GM12878 (cell line): ENCODE measurements at regions not wholly inside any gene's neighbourhood (a gene's known extent, or its start where the extent isn't known, plus 50 kb on each side); places are given as distances from the start of the nearest gene placed in this dataset.

Experiments
- ATAC-seq: fragments of 200-7000 bp; cut with Tn5 transposase; 3 replicates; pipeline ENCODE4 v1.9.1; 2020; ENCODE audit warnings: mild to moderate bottlenecking, moderate library complexity
- BruUV-seq: library from RNA; stranded (reverse); fragments of 400-500 nt; replicated peaks from 2 replicates; lab custom pipeline; 2021; lab: Mats Ljungman, UMichigan
- CTCF ChIA-PET: fragments of 300-600 bp; sonication (Branson Sonifier 250); formaldehyde crosslinking; extraction: SDS; loops from one replicate; lab custom pipeline; 2021; ENCODE audit warnings: inconsistent platforms; lab: Yijun Ruan, JAX
- POLR2A ChIA-PET: fragments of 350-600 bp; formaldehyde crosslinking; extraction: SDS; loops from one replicate; lab custom pipeline; 2021; ENCODE audit warnings: inconsistent platforms; lab: Charles Lee
- RAD21 ChIA-PET: fragments of 300-600 bp; sonication (Branson Sonifier 250); formaldehyde crosslinking; loops from one replicate; lab custom pipeline; 2023; ENCODE audit warnings: antibody characterized with exemption; ENCODE audit not compliant: unreplicated experiment; lab: Charles Lee
- SMC1A ChIA-PET: fragments of 300-600 bp; sonication (Branson Sonifier 250); formaldehyde crosslinking; loops from one replicate; lab custom pipeline; 2023; ENCODE audit not compliant: unreplicated experiment, uncharacterized antibody; lab: Charles Lee
- DNase-seq: peaks from one replicate; pipeline ENCODE4 v3.0.0-alpha.2; 2011; ENCODE audit warnings: low read depth, low spot score
- FAIRE-seq: peaks from 3 replicates; lab custom pipeline; 2011; peaks lifted over from hg19 to GRCh38; lab: Jason Lieb, UNC
- H2AFZ ChIP-seq: 2 replicates; pipeline ENCODE4 v1.6.0; 2011; ENCODE audit warnings: low read depth, low read length, control low read depth; ENCODE audit not compliant: control insufficient read depth
- H3K27ac ChIP-seq: 2 replicates; pipeline ENCODE4 v1.5.1; 2011; ENCODE audit warnings: control low read depth; ENCODE audit not compliant: control insufficient read depth, insufficient read depth
- H3K27me3 ChIP-seq, 2 experiments: replicated peaks in 1 of 2; 2 replicates each; pipeline versions ENCODE4 v1.6.0 to v1.6.1; 2011; ENCODE audit warnings: low read length in 1 of 2; ENCODE audit not compliant: control insufficient read depth in 2 of 2, insufficient read depth in 2 of 2
- H3K36me3 ChIP-seq, 2 experiments: 2 replicates each; pipeline ENCODE4 v1.5.1; 2011; ENCODE audit warnings: low read length in 1 of 2; ENCODE audit not compliant: control insufficient read depth in 2 of 2, insufficient read depth in 2 of 2
- H3K4me1 ChIP-seq: 2 replicates; pipeline ENCODE4 v1.6.1; 2011; ENCODE audit warnings: mild to moderate bottlenecking, low read length, moderate library complexity, mixed read lengths; ENCODE audit not compliant: control insufficient read depth, insufficient read depth
- H3K4me2 ChIP-seq: 2 replicates; pipeline ENCODE4 v1.6.0; 2011; ENCODE audit warnings: control low read depth; ENCODE audit not compliant: control insufficient read depth, insufficient read depth
- H3K4me3 ChIP-seq: fragments of 200-600 bp; sonication (generic); 2 replicates; pipeline ENCODE4 v1.5.1; 2016
- H3K79me2 ChIP-seq: 2 replicates; pipeline ENCODE4 v1.6.0; 2011; ENCODE audit warnings: low read length; ENCODE audit not compliant: control insufficient read depth, insufficient read depth
- H3K9ac ChIP-seq: 2 replicates; pipeline ENCODE4 v1.8.0; 2011; ENCODE audit warnings: low read length, control low read depth, mixed read lengths; ENCODE audit not compliant: control insufficient read depth, insufficient read depth
- H3K9me3 ChIP-seq: replicated peaks from 3 replicates; pipeline ENCODE4 v1.5.1; 2011; ENCODE audit warnings: mild to moderate bottlenecking, low read length; ENCODE audit not compliant: control insufficient read depth, insufficient read depth
- H4K20me1 ChIP-seq: 2 replicates; pipeline ENCODE4 v1.6.0; 2011; ENCODE audit not compliant: control insufficient read depth, insufficient read depth
- NR2C2 ChIP-seq: IDR thresholded peaks from 2 replicates; pipeline ENCODE4 v1.6.1; 2011; ENCODE audit warnings: borderline replicate concordance, low read depth; ENCODE audit not compliant: control insufficient read depth, insufficient read length
- POLR2A ChIP-seq: IDR thresholded peaks from 2 replicates; pipeline ENCODE4 v1.6.1; 2011; ENCODE audit warnings: low read depth, mild to moderate bottlenecking, low read length
- SMC3 ChIP-seq: IDR thresholded peaks from 2 replicates; pipeline ENCODE4 v1.6.1; 2011; ENCODE audit warnings: low read length, improper control_type of control experiment, borderline replicate concordance
- SREBF2 ChIP-seq: IDR thresholded peaks from 2 replicates; pipeline ENCODE4 v1.6.1; 2012; ENCODE audit warnings: mild to moderate bottlenecking, low read length
- TAF1 ChIP-seq: IDR thresholded peaks from 2 replicates; pipeline ENCODE4 v1.6.1; 2011; ENCODE audit warnings: mild to moderate bottlenecking, low read depth, low read length, borderline replicate concordance
- ZBTB11 ChIP-seq: fragments of 450-650 bp; formaldehyde crosslinking; IDR thresholded peaks from 2 replicates; pipeline ENCODE4 v1.5.0; 2022; ENCODE audit warnings: mild to moderate bottlenecking, missing genetic modification characterization
- ZSCAN29 ChIP-seq: fragments of 450-650 bp; IDR thresholded peaks from 2 replicates; pipeline ENCODE4 v1.6.1; 2017; ENCODE audit warnings: mild to moderate bottlenecking, moderate library complexity
- WGBS: methylation state at CpG from one replicate; pipeline ENCODE4 v1.1.6; 2016; ENCODE audit warnings: low lambda C conversion rate; ENCODE audit not compliant: insufficient replicate concordance, insufficient coverage; ENCODE audit errors: missing lambda C conversion rate; 5-methylcytosine and 5-hydroxymethylcytosine counted together
- in situ Hi-C: fragments of 300-500 bp; cut with MboI; formaldehyde crosslinking; loops from 9 replicates; pipeline ENCODE4 v1.14.3; 2018; ENCODE audit warnings: mixed read lengths
- intact Hi-C: fragments of 100-400 bp; cut with micrococcal nuclease; formaldehyde crosslinking; loops from one replicate; pipeline ENCODE4 v1.14.2; 2022; ENCODE audit not compliant: unreplicated experiment

GRCh38 chr3:124635169-124635539 lies 95.1 kb upstream of the UMPS start:
- Histone ChIP-seq H3K27me3 (no peaks in the 10 kb centered on the region), H3K27ac (no peak overlapping the region), H2AFZ (no peak overlapping the region), H3K9me3 (no peaks in the 10 kb centered on the region), H3K36me3 (no peaks in the 10 kb centered on the region), H3K9ac (no peak overlapping the region), H3K4me1 (peaks cover 25% of the 10 kb centered on the region), H3K79me2 (no peaks in the 10 kb centered on the region), H3K4me2 (no peak overlapping the region), H4K20me1 (no peaks in the 10 kb centered on the region), H3K4me3 (no peak overlapping the region)
- in situ Hi-C loops = no loop called here
- ATAC-seq (no peak), DNase-seq (no peak), FAIRE-seq (no peak)
- POLR2A ChIA-PET = interaction anchor here (1.3 to 2.1 kb wide), 3 partner anchors 15 to 69 kb away, joined by 3 to 8 read pairs (median 4); no protein-coding TSS in a partner anchor
- no TSS peak for BruUV-seq
- SMC1A ChIA-PET = interaction anchor here (0.6 to 5.0 kb wide), 13 partner anchors 9 to 64 kb away, joined by 3 to 34 read pairs (median 6); no protein-coding TSS in a partner anchor
- TF ChIP-seq TAF1 (no peak), SMC3 (no peak), ZSCAN29 (no peak), ZBTB11 (CRISPR knock-in tag) (no peak), POLR2A (no peak), NR2C2 (no peak), SREBF2 (no peak)
- intact Hi-C loops = no loop called here
- 100% methylated on average over 1 of the region's 1 CpG for WGBS
- CTCF ChIA-PET = interaction anchor here (1.0 to 3.7 kb wide), 10 partner anchors 16 to 69 kb away, joined by 3 to 22 read pairs (median 4); no protein-coding TSS in a partner anchor
- RAD21 ChIA-PET = interaction anchor here (0.8 to 4.8 kb wide), 7 partner anchors 8 to 65 kb away, joined by 3 to 43 read pairs (median 8); no protein-coding TSS in a partner anchor
